HG03565 (cell line): ENCODE measurements at regions not wholly inside any gene's neighbourhood (a gene's known extent, or its start where the extent isn't known, plus 50 kb on each side); places are given as distances from the start of the nearest gene placed in this dataset.
"Not testable (repeated sequence)": the region's sequence is repeated elsewhere in the genome, so short reads cannot be mapped to it uniquely, and the experiment has no call there.

Experiments
- ATAC-seq: cut with Tn5 transposase; IDR thresholded peaks from one replicate; pipeline ENCODE4 v1.9.1; 2021; ENCODE audit warnings: mild to moderate bottlenecking, moderate library complexity; ENCODE audit not compliant: unreplicated experiment

GRCh38 chr2:47728551-47728950 lies 54.4 kb upstream of the MSH6 start:
- ATAC-seq: no peak

GRCh38 chr2:47727956-47728355 lies 55.0 kb upstream of the MSH6 start:
- ATAC-seq: no peak

- ATAC-seq: not testable (repeated sequence)
Measured at GRCh38 chr2:47726978-47727377, 56.0 kb upstream of the MSH6 start.

GRCh38 chr2:47725808-47726207 lies 57.1 kb upstream of the MSH6 start:
- no peak for ATAC-seq

DNA sequence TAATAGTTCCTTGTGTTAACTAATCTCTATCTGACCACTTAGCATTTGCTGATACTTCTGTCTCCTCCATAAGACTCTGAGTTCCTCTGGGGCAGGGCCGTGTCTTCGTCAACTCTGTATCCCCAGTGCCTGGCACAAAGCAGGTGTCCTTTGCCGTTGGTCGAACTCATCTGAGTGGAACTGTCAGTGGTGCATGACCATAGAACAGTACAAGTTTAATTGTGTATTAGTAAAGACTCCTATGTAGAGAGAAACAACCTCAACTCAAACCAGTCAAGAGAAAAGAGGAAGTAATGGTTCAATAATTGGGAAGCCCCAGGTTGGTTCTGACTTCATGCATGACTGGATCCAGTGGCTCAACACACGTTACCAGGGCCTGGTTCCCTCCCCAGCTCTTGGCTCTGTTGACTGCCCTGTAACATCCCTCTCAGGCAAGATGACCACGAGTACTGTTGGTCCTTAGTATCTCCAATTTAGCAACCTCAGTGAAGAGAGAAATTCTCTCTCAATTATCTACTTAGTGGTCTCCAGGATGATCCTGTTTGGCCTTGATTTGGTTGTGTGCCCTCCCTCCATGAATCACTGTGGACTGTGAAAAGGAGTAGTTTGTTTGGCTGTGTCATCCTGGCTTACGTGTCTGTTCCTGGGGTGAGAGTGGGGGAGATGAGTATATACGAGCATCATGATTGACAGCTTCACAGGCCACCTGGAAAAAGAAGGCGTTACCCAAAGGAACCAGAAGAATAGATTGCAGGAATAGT lies 58.5 kb upstream of the MSH6 start:
- ATAC-seq: peak; percentile 85

- ATAC-seq: no peak
Measured at GRCh38 chr2:47721296-47721695, 61.6 kb upstream of the MSH6 start.

GRCh38 chr2:47720559-47720958 lies 62.4 kb upstream of the MSH6 start:
- no peak for ATAC-seq

DNA sequence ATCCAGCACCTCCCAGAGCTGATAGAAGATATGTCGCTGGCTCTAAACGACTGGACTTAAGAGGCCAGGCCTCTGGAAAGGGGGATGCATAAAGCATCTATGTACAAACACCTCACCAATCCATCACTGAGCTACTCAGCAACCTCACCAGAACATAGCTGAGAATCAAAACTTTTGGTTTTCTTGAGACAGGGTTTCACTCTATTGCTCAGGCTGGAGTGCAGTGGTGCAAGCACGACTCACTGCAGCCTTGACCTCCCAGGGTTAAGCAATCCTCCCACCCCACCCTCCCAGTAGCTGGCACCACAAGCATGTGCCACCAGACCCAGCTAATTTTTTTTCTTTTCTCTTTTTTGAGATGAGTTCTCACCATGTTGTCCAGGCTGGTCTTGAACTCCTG lies 62.9 kb upstream of the MSH6 start:
- ATAC-seq: no peak

- ATAC-seq: peak; percentile 76
Measured at GRCh38 chr2:47719099-47719498, 63.8 kb upstream of the MSH6 start.

GRCh38 chr2:47716307-47716706 lies 66.6 kb upstream of the MSH6 start:
- not testable (repeated sequence) for ATAC-seq

DNA sequence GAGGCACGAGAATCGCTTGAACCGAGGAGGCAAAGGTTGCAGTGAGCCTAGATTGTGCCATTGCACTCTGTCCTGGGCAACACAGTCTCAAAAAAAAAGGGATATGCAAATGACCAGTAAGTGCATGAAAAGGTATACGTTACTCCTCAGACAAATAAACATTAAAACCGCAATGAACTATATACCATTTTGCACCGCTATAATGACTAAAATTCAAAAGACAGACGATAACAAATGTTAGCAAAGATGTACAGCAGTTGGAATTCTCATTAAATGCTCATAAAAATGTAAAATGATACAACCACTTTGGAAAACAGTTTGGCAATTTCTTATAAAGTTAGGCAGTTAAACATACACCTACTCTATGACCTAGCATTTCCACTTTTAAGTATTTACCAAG lies 67.4 kb upstream of the MSH6 start:
- ATAC-seq: no peak

GRCh38 chr2:47708801-47709499 lies 74.0 kb upstream of the MSH6 start:
- peak; percentile 61 for ATAC-seq

GRCh38 chr2:47704287-47704686 lies 78.7 kb upstream of the MSH6 start:
- no peak for ATAC-seq

DNA sequence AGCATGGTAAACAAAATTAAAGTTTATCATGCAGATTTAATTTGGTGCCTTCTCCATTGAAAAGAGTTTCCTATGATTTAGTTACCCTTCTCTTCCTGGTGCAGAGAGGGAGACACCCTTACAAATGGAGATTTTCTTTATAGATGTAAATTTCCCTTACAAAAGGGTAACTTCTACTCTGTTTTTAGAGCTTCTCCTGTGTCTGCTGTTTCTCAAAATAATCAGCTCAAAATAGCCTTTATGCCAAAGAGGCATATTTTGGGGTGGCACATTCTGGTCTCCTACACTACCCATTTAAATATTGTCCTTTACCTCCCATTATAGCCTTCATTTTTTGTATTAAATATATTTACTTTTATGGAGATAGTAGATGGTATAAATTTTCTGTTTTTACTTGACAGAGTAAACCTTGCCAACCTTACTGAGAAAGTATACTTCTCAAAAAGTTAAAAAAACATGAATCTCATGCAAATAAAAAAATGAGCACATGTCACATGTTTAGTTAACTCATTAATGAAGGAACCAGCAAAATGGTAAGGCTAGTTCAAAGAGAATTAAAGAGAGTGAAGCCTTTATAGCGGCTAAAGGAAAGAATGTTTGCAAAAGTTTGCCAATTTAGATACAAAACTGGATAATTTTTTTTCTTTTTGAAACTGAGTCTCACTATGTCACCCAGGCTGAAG lies 83.3 kb upstream of the MSH6 start:
- ATAC-seq: no peak

GRCh38 chr2:47698436-47698972 lies 84.4 kb upstream of the MSH6 start:
- ATAC-seq: not testable (repeated sequence)

- ATAC-seq: not testable (repeated sequence)
Measured at GRCh38 chr2:47697681-47698435, 85.1 kb upstream of the MSH6 start.

DNA sequence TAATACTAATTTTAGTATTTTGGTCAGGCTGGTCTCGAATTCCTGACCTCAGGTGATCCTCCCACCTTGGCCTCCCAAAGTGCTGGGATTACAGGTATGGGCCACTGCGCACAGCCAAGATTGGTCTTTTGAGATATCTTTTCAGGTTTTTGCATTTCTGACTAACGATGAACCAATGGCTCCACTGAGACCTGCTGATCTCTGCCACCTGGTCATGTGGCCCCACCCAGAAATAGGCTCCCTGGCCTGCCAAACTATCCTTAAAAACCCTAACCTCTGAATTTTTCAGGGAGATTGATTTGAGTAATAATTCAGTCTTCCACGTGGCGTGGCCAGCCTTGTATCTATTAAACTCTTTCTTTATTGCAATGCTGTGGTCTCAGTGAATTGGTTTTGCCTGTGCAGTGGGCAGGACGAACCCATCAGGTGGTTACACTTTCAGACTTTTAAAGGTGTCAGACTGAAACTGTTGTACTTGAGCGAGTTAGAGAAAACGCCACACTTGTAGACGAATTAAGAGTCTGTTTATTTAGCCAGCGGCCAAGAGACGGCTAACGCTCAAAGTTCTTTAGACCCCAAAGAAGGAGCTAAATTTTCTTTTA lies 85.8 kb upstream of the MSH6 start:
- ATAC-seq: peak; percentile 81

DNA sequence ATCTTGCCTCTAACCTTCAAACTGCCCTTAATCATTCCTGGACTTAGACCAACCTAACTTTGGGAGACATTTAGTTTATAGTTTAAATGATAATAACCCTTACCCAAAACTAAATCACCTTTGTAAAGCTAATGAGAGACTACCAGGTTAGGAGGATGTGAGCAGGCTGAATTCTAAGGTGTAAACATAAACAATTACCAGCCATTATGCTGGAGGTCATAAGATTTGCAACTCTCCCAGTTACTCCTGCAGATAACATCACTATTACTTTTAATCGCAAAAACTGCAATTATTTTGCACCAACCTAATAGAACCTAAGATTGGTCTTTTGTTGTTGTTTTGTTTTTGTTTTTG lies 86.5 kb upstream of the MSH6 start:
- no peak for ATAC-seq

- no peak for ATAC-seq
Measured at GRCh38 chr2:47695800-47696477, 87.0 kb upstream of the MSH6 start.

DNA sequence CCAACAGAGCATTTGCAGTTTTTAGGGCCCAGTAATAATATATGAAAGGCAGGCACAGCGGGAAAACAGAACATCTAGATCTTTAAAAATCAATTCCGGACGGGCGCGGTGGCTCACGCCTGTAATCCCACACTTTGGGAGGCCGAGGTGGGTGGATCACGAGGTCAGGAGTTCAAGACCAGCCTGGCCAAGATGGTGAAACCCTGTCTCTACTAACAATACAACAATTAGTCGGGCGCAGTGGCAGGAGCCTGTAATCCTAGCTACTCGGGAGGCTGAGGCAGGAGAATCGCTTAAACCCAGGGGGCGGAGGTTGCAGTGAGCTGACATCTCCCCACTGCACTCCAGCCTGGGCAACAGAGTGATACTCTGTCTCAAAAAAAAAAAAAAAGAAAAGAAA lies 88.5 kb upstream of the MSH6 start:
- not testable (repeated sequence) for ATAC-seq
